H1 (cell line): ENCODE measurements at regions not wholly inside any gene's neighbourhood (a gene's known extent, or its start where the extent isn't known, plus 50 kb on each side); places are given as distances from the start of the nearest gene placed in this dataset.

ENCODE experiments used
- BACH1 ChIP-seq: IDR thresholded peaks from 2 replicates; pipeline ENCODE4 v1.6.1; 2012; ENCODE audit warnings: low read length, improper control_type of control experiment
- CBX5 ChIP-seq: fragments of 300-800, 300-1000 bp; sonication (generic); IDR thresholded peaks from 2 replicates; pipeline ENCODE4 v1.7.1; 2016; ENCODE audit warnings: antibody characterized with exemption, low read length, low read depth
- CHD2 ChIP-seq: IDR thresholded peaks from 2 replicates; pipeline ENCODE4 v1.6.1; 2012; ENCODE audit warnings: low read length, improper control_type of control experiment
- EP300 ChIP-seq, 2 experiments: IDR thresholded peaks; 1 replicate in 1 of 2; 2 replicates in 1 of 2; pipeline ENCODE4 v1.6.1; 2011 to 2012; ENCODE audit warnings: low read depth in 2 of 2, low read length in 2 of 2, mild to moderate bottlenecking in 2 of 2, borderline replicate concordance in 1 of 2, inconsistent platforms in 1 of 2, moderate library complexity in 1 of 2
- PHF8 ChIP-seq: fragments of 200-600 bp; sonication (generic); conservative IDR thresholded peaks from 2 replicates; pipeline ENCODE4 v1.7.1; 2012; ENCODE audit warnings: low read depth, mild to moderate bottlenecking, inconsistent platforms, low read length, moderate library complexity
- POU5F1 ChIP-seq: IDR thresholded peaks from 2 replicates; pipeline ENCODE4 v1.6.1; 2011; ENCODE audit warnings: low read depth, mild to moderate bottlenecking, low read length, moderate library complexity
- SRF ChIP-seq: IDR thresholded peaks from 2 replicates; pipeline ENCODE4 v1.6.1; 2011; ENCODE audit warnings: mild to moderate bottlenecking, low read depth, low read length, moderate library complexity
- TF ChIP-seq, protein P1 (sequence below): fragments of 300-600 bp; sonication (generic); IDR thresholded peaks from 2 replicates; pipeline ENCODE4 v1.7.1; 2012; ENCODE audit warnings: low read length, moderate library complexity, mild to moderate bottlenecking, inconsistent platforms; ENCODE audit not compliant: insufficient replicate concordance

DNA sequence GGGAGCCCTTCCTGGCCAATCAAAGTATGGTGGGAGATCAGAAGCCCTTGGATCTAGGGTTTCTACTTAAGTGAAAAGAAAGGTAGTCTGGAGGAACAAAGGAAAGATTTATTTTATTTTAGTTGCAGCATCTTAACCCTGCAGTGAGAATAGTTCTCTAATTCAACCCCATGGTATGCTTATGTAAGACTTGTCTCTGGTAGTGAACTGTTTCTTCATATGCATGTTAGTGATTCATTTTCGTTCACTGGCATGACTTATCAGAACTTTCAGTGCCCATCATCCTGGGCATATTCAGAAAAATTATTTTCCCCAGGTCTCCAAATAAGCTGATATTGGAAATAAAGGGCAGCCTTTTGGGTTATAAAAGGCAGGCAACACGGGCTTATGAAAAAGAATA, 1058.8 kb downstream of the NLGN4Y start (continued):
- TF ChIP-seq, protein P1, sequence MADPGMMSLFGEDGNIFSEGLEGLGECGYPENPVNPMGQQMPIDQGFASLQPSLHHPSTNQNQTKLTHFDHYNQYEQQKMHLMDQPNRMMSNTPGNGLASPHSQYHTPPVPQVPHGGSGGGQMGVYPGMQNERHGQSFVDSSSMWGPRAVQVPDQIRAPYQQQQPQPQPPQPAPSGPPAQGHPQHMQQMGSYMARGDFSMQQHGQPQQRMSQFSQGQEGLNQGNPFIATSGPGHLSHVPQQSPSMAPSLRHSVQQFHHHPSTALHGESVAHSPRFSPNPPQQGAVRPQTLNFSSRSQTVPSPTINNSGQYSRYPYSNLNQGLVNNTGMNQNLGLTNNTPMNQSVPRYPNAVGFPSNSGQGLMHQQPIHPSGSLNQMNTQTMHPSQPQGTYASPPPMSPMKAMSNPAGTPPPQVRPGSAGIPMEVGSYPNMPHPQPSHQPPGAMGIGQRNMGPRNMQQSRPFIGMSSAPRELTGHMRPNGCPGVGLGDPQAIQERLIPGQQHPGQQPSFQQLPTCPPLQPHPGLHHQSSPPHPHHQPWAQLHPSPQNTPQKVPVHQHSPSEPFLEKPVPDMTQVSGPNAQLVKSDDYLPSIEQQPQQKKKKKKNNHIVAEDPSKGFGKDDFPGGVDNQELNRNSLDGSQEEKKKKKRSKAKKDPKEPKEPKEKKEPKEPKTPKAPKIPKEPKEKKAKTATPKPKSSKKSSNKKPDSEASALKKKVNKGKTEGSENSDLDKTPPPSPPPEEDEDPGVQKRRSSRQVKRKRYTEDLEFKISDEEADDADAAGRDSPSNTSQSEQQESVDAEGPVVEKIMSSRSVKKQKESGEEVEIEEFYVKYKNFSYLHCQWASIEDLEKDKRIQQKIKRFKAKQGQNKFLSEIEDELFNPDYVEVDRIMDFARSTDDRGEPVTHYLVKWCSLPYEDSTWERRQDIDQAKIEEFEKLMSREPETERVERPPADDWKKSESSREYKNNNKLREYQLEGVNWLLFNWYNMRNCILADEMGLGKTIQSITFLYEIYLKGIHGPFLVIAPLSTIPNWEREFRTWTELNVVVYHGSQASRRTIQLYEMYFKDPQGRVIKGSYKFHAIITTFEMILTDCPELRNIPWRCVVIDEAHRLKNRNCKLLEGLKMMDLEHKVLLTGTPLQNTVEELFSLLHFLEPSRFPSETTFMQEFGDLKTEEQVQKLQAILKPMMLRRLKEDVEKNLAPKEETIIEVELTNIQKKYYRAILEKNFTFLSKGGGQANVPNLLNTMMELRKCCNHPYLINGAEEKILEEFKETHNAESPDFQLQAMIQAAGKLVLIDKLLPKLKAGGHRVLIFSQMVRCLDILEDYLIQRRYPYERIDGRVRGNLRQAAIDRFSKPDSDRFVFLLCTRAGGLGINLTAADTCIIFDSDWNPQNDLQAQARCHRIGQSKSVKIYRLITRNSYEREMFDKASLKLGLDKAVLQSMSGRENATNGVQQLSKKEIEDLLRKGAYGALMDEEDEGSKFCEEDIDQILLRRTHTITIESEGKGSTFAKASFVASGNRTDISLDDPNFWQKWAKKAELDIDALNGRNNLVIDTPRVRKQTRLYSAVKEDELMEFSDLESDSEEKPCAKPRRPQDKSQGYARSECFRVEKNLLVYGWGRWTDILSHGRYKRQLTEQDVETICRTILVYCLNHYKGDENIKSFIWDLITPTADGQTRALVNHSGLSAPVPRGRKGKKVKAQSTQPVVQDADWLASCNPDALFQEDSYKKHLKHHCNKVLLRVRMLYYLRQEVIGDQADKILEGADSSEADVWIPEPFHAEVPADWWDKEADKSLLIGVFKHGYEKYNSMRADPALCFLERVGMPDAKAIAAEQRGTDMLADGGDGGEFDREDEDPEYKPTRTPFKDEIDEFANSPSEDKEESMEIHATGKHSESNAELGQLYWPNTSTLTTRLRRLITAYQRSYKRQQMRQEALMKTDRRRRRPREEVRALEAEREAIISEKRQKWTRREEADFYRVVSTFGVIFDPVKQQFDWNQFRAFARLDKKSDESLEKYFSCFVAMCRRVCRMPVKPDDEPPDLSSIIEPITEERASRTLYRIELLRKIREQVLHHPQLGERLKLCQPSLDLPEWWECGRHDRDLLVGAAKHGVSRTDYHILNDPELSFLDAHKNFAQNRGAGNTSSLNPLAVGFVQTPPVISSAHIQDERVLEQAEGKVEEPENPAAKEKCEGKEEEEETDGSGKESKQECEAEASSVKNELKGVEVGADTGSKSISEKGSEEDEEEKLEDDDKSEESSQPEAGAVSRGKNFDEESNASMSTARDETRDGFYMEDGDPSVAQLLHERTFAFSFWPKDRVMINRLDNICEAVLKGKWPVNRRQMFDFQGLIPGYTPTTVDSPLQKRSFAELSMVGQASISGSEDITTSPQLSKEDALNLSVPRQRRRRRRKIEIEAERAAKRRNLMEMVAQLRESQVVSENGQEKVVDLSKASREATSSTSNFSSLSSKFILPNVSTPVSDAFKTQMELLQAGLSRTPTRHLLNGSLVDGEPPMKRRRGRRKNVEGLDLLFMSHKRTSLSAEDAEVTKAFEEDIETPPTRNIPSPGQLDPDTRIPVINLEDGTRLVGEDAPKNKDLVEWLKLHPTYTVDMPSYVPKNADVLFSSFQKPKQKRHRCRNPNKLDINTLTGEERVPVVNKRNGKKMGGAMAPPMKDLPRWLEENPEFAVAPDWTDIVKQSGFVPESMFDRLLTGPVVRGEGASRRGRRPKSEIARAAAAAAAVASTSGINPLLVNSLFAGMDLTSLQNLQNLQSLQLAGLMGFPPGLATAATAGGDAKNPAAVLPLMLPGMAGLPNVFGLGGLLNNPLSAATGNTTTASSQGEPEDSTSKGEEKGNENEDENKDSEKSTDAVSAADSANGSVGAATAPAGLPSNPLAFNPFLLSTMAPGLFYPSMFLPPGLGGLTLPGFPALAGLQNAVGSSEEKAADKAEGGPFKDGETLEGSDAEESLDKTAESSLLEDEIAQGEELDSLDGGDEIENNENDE: no peak
- TF ChIP-seq SRF (no peak), CHD2 (no peak), EP300 (IDR thresholded peaks at IDR 0.05; ENCODE audit: borderline replicate concordance in 1 of 2, low read depth in 2 of 2, low read length in 2 of 2) (no peak), POU5F1 (no peak), CBX5 (no peak), PHF8 (no peak), BACH1 (no peak)
